Smooth muscle cell (in vitro differentiated cells): ENCODE measurements at regions not wholly inside any gene's neighbourhood (a gene's known extent, or its start where the extent isn't known, plus 50 kb on each side); places are given as distances from the start of the nearest gene placed in this dataset.

Source experiments
- DNase-seq: peaks from one replicate; lab custom pipeline; 2025; ENCODE audit not compliant: unreplicated experiment; lab: John Stamatoyannopoulos, UW
- H2AFZ ChIP-seq: fragments of 200-600 bp; sonication (generic); 2 replicates; pipeline ENCODE4 v1.6.0; 2016; ENCODE audit warnings: antibody characterized with exemption, low read depth, mild to moderate bottlenecking
- H3F3A ChIP-seq: fragments of 200-600 bp; sonication (generic); 2 replicates; pipeline ENCODE4 v1.6.0; 2017; ENCODE audit warnings: antibody characterized with exemption, low read depth
- H3K27ac ChIP-seq: fragments of 200-600 bp; sonication (generic); 2 replicates; pipeline ENCODE4 v1.5.1; 2016; ENCODE audit warnings: low read depth, mild to moderate bottlenecking
- H3K27me3 ChIP-seq: fragments of 200-600 bp; sonication (generic); 2 replicates; pipeline ENCODE4 v1.6.1; 2016; ENCODE audit warnings: low read depth, mild to moderate bottlenecking
- H3K36me3 ChIP-seq: fragments of 200-600 bp; sonication (generic); 2 replicates; pipeline ENCODE4 v1.5.1; 2016; ENCODE audit warnings: low read depth
- H3K4me1 ChIP-seq: fragments of 200-600 bp; sonication (generic); 2 replicates; pipeline ENCODE4 v1.5.1; 2016; ENCODE audit warnings: low read depth
- H3K4me2 ChIP-seq: fragments of 200-600 bp; sonication (generic); 2 replicates; pipeline ENCODE4 v1.6.0; 2016; ENCODE audit warnings: mild to moderate bottlenecking
- H3K4me3 ChIP-seq: fragments of 200-600 bp; sonication (generic); 2 replicates; pipeline ENCODE4 v1.5.1; 2016; ENCODE audit warnings: mild to moderate bottlenecking
- H3K79me2 ChIP-seq: fragments of 200-600 bp; sonication (generic); 2 replicates; pipeline ENCODE4 v1.6.0; 2016; ENCODE audit warnings: low read depth, mild to moderate bottlenecking
- H3K9ac ChIP-seq: fragments of 200-600 bp; sonication (generic); 2 replicates; pipeline ENCODE4 v1.6.0; 2016; ENCODE audit warnings: low read depth
- H3K9me3 ChIP-seq: fragments of 200-600 bp; sonication (generic); replicated peaks from 2 replicates; pipeline ENCODE4 v1.5.1; 2016; ENCODE audit warnings: low read depth
- H4K20me1 ChIP-seq: fragments of 200-600 bp; sonication (generic); 2 replicates; pipeline ENCODE4 v1.6.0; 2016; ENCODE audit warnings: low read depth
- CTCF ChIP-seq: fragments of 200-600 bp; sonication (generic); IDR thresholded peaks from 2 replicates; pipeline ENCODE4 v1.5.1; 2017; ENCODE audit warnings: borderline replicate concordance, mild to moderate bottlenecking, antibody characterized with exemption; ENCODE audit not compliant: insufficient read depth, poor library complexity, severe bottlenecking
- WGBS: methylation state at CpG from one replicate; pipeline ENCODE4 v1.1.7; 2016; ENCODE audit warnings: low lambda C conversion rate; 5-methylcytosine and 5-hydroxymethylcytosine counted together

GRCh38 chr5:175054243-175054642, 329.9 kb downstream of the MSX2 start:
- Histone ChIP-seq H3K79me2 (no peaks in the 10 kb centered on the region), H3K4me2 (no peak overlapping the region), H3K27ac (no peak overlapping the region), H3K4me1 (no peaks in the 10 kb centered on the region), H3K9me3 (no peaks in the 10 kb centered on the region), H3K9ac (no peak overlapping the region), H2AFZ (no peak overlapping the region), H4K20me1 (no peaks in the 10 kb centered on the region), H3F3A (no peaks in the 10 kb centered on the region), H3K4me3 (no peak overlapping the region), H3K27me3 (peaks cover 40% of the 10 kb centered on the region), H3K36me3 (no peaks in the 10 kb centered on the region)
- no peak for TF ChIP-seq CTCF
- 82% methylated on average over 3 of the region's 3 CpGs for WGBS
- DNase-seq = no peak

GRCh38 chr5:175052351-175052750, 328.0 kb downstream of the MSX2 start:
- Histone ChIP-seq H3K4me3 (no peak overlapping the region), H3K9me3 (no peaks in the 10 kb centered on the region), H3F3A (no peaks in the 10 kb centered on the region), H3K27ac (no peak overlapping the region), H3K27me3 (peaks cover 27% of the 10 kb centered on the region), H3K9ac (no peak overlapping the region), H3K36me3 (no peaks in the 10 kb centered on the region), H3K79me2 (no peaks in the 10 kb centered on the region), H3K4me1 (no peaks in the 10 kb centered on the region), H2AFZ (no peak overlapping the region), H4K20me1 (no peaks in the 10 kb centered on the region), H3K4me2 (no peak overlapping the region)
- 75% methylated on average over 2 of the region's 2 CpGs for whole genome bisulfite sequencing
- TF ChIP-seq CTCF = no peak
- DNase-seq = no peak

- no peaks in the 10 kb centered on the region for H3K4me1 ChIP-seq
- TF ChIP-seq CTCF = no peak
- no peak overlapping the region for H3K4me2 ChIP-seq
- 79% methylated on average over 1 of the region's 1 CpG for WGBS
- H3K4me3 ChIP-seq = no peak overlapping the region
- no peak overlapping the region for H2AFZ ChIP-seq
- no peak overlapping the region for H3K27ac ChIP-seq
- H3K9me3 ChIP-seq = no peaks in the 10 kb centered on the region
- H3K9ac ChIP-seq = no peak overlapping the region
- H4K20me1 ChIP-seq = no peaks in the 10 kb centered on the region
- H3F3A ChIP-seq = no peaks in the 10 kb centered on the region
- no peak for DNase-seq
- H3K27me3 ChIP-seq = peaks cover 6% of the 10 kb centered on the region
- H3K79me2 ChIP-seq = no peaks in the 10 kb centered on the region
- no peaks in the 10 kb centered on the region for H3K36me3 ChIP-seq
Measured at GRCh38 chr5:175047048-175047447, 322.7 kb downstream of the MSX2 start.

GRCh38 chr5:175045820-175046219, 321.4 kb downstream of the MSX2 start:
- no peaks in the 10 kb centered on the region for H4K20me1 ChIP-seq
- H3K9ac ChIP-seq = no peak overlapping the region
- H2AFZ ChIP-seq = no peak overlapping the region
- no peak for TF ChIP-seq CTCF
- no peaks in the 10 kb centered on the region for H3K9me3 ChIP-seq
- no peaks in the 10 kb centered on the region for H3F3A ChIP-seq
- H3K79me2 ChIP-seq = no peaks in the 10 kb centered on the region
- no peak overlapping the region for H3K27ac ChIP-seq
- H3K36me3 ChIP-seq = no peaks in the 10 kb centered on the region
- H3K4me2 ChIP-seq = no peak overlapping the region
- no peaks in the 10 kb centered on the region for H3K27me3 ChIP-seq
- DNase-seq = no peak
- no peak overlapping the region for H3K4me3 ChIP-seq
- no peaks in the 10 kb centered on the region for H3K4me1 ChIP-seq
- WGBS = 88% methylated on average over 5 of the region's 5 CpGs
